ENCODE measurements at regions not wholly inside any gene's neighbourhood (a gene's known extent, or its start where the extent isn't known, plus 50 kb on each side); places are given as distances from the start of the nearest gene placed in this dataset.

- no peak overlapping the region for H3K4me3 ChIP-seq
- no peak for DNase-seq
- TF ChIP-seq, protein P1, sequence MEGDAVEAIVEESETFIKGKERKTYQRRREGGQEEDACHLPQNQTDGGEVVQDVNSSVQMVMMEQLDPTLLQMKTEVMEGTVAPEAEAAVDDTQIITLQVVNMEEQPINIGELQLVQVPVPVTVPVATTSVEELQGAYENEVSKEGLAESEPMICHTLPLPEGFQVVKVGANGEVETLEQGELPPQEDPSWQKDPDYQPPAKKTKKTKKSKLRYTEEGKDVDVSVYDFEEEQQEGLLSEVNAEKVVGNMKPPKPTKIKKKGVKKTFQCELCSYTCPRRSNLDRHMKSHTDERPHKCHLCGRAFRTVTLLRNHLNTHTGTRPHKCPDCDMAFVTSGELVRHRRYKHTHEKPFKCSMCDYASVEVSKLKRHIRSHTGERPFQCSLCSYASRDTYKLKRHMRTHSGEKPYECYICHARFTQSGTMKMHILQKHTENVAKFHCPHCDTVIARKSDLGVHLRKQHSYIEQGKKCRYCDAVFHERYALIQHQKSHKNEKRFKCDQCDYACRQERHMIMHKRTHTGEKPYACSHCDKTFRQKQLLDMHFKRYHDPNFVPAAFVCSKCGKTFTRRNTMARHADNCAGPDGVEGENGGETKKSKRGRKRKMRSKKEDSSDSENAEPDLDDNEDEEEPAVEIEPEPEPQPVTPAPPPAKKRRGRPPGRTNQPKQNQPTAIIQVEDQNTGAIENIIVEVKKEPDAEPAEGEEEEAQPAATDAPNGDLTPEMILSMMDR (IDR thresholded peaks at IDR 0.05) = no peak
- H3K9me3 ChIP-seq = no peaks in the 10 kb centered on the region
- no peaks in the 10 kb centered on the region for H3K27me3 ChIP-seq
- no peak for ATAC-seq
- no peaks in the 10 kb centered on the region for H3K4me1 ChIP-seq
- no peaks in the 10 kb centered on the region for H3K36me3 ChIP-seq
- intact Hi-C loops (cut with DNase I) = no loop called here
- no peak overlapping the region for H3K27ac ChIP-seq
Observed at GRCh38 chr21:41012425-41012824, 155.5 kb upstream of the BACE2 start.

DNA sequence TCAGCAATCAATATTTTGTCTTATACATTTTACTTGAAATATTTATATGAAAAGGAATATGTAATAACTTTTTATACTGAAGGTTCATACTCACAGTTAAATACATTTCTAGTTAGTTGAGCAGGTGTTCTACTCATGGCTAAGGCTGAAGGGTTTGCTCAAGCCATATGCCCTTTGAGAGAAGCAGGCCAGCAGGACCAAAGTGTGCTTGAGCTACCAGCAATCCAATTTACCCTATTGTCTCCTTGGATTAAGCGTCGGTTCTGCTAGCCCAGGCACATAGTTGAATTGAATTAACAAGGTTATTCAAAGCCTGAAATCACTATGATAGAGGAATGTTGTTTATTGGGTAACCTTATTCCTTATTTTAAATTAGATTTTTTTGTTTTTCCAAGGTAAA lies 151.5 kb upstream of the BACE2 start:
- no peak for DNase-seq
- Histone ChIP-seq H3K4me3 (no peak overlapping the region), H3K27ac (no peak overlapping the region), H3K36me3 (no peaks in the 10 kb centered on the region), H3K9me3 (peaks cover 4% of the 10 kb centered on the region), H3K4me1 (no peaks in the 10 kb centered on the region), H3K27me3 (no peaks in the 10 kb centered on the region)
- intact Hi-C loops (cut with DNase I) = no loop called here
- ATAC-seq = no peak
- TF ChIP-seq, protein P1 (IDR thresholded peaks at IDR 0.05) = no peak

DNA sequence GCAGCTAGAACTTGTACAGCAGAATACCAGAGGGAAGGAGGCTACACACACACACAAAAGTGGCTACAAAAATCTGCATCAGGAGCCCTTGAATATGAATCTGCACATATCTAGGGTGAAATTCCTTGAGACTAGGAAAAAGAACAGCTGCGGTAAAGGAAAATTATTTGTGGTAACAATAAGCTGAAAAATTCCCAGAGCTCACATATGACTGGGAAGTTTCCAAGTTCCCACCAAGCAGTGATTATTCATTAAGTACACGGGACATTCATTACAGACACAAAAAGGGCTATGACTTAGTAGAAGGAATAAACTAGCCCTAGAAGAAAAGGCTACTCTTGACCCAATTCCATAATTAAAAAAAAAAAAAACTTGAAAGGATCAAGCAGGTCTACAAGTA lies 149.5 kb upstream of the BACE2 start:
- Histone ChIP-seq H3K36me3 (no peaks in the 10 kb centered on the region), H3K4me1 (no peaks in the 10 kb centered on the region), H3K4me3 (no peak overlapping the region), H3K9me3 (peaks cover 4% of the 10 kb centered on the region), H3K27ac (no peak overlapping the region), H3K27me3 (no peaks in the 10 kb centered on the region)
- ATAC-seq (no peak), DNase-seq (no peak)
- TF ChIP-seq, protein P1 (IDR thresholded peaks at IDR 0.05) = no peak
- intact Hi-C loops (cut with DNase I) = no loop called here

GRCh38 chr21:41023936-41024335 lies 144.0 kb upstream of the BACE2 start:
- ATAC-seq (no peak), DNase-seq (no peak)
- TF ChIP-seq, protein P1 (IDR thresholded peaks at IDR 0.05) = no peak
- H3K36me3 ChIP-seq = no peaks in the 10 kb centered on the region
- H3K27me3 ChIP-seq = no peaks in the 10 kb centered on the region
- intact Hi-C loops (cut with DNase I) = no loop called here
- no peak overlapping the region for H3K4me3 ChIP-seq
- no peak overlapping the region for H3K27ac ChIP-seq
- peaks cover 4% of the 10 kb centered on the region for H3K9me3 ChIP-seq
- H3K4me1 ChIP-seq = no peaks in the 10 kb centered on the region

- no peak for DNase-seq
Observed at GRCh38 chr21:41024341-41024740, 143.6 kb upstream of the BACE2 start.

More at GRCh38 chr21:41024341-41024740, 143.6 kb upstream of the BACE2 start:
- Histone ChIP-seq H3K4me3 (no peak overlapping the region), H3K9me3 (peaks cover 3% of the 10 kb centered on the region), H3K27me3 (no peaks in the 10 kb centered on the region), H3K4me1 (no peaks in the 10 kb centered on the region), H3K27ac (no peak overlapping the region), H3K36me3 (no peaks in the 10 kb centered on the region)
- no peak for ATAC-seq
- intact Hi-C loops (cut with DNase I) = no loop called here
- TF ChIP-seq, protein P1 (IDR thresholded peaks at IDR 0.05) = no peak
